Liver (tissue), 7 donors: ENCODE measurements at regions not wholly inside any gene's neighbourhood (a gene's known extent, or its start where the extent isn't known, plus 50 kb on each side); places are given as distances from the start of the nearest gene placed in this dataset.

Source experiments
- DNase-seq: peaks from one replicate; pipeline ENCODE4 v3.0.0-alpha.2; 2017; ENCODE audit warnings: low spot score
- H3K27ac ChIP-seq, 2 donors: one replicate each; pipeline ENCODE4 v1.7.0; 2013; ENCODE audit warnings: inconsistent platforms in 2 of 2, low read length in 2 of 2, control low read depth in 1 of 2, low read depth in 1 of 2, mild to moderate bottlenecking in 1 of 2
- H3K27me3 ChIP-seq, 4 donors: one replicate each; pipeline versions ENCODE4 v1.6.1 to v1.7.0; 2013; ENCODE audit warnings: low read length in 3 of 4, inconsistent platforms in 1 of 4, mild to moderate bottlenecking in 1 of 4, moderate library complexity in 1 of 4; ENCODE audit not compliant: control insufficient read depth in 4 of 4, insufficient read depth in 4 of 4
- H3K36me3 ChIP-seq, 4 donors: one replicate each; pipeline versions ENCODE4 v1.6.1 to v1.7.0; 2013; ENCODE audit warnings: low read length in 3 of 4, mild to moderate bottlenecking in 3 of 4, low read depth in 1 of 4, moderate library complexity in 1 of 4; ENCODE audit not compliant: control insufficient read depth in 4 of 4, insufficient read depth in 3 of 4
- H3K4me1 ChIP-seq, 4 donors: one replicate each; pipeline versions ENCODE4 v1.6.1 to v1.7.0; 2013; ENCODE audit warnings: low read length in 3 of 4, mild to moderate bottlenecking in 3 of 4, moderate library complexity in 1 of 4; ENCODE audit not compliant: control insufficient read depth in 4 of 4, insufficient read depth in 4 of 4
- H3K4me3 ChIP-seq, 3 donors: one replicate each; pipeline versions ENCODE4 v1.6.1 to v1.7.0; 2013; ENCODE audit warnings: low read length in 3 of 3, control low read depth in 1 of 3, low read depth in 1 of 3, mild to moderate bottlenecking in 1 of 3
- H3K9ac ChIP-seq, 2 donors: one replicate each; pipeline ENCODE4 v1.7.0; 2013; ENCODE audit warnings: low read length in 2 of 2, mild to moderate bottlenecking in 2 of 2, moderate library complexity in 2 of 2, control low read depth in 1 of 2, low read depth in 1 of 2
- H3K9me3 ChIP-seq, 4 donors: one replicate each; pipeline versions ENCODE4 v1.6.1 to v1.7.0; 2013; ENCODE audit warnings: low read length in 3 of 4; ENCODE audit not compliant: control insufficient read depth in 4 of 4
- FOXA1 ChIP-seq: IDR thresholded peaks from 2 replicates; pipeline ENCODE4 v1.6.1; 2016; ENCODE audit warnings: antibody characterized with exemption
- FOXA2 ChIP-seq: IDR thresholded peaks from 2 replicates; pipeline ENCODE4 v1.6.1; 2016; ENCODE audit warnings: antibody characterized with exemption
- NR2F2 ChIP-seq: IDR thresholded peaks from 2 replicates; pipeline ENCODE4 v1.6.1; 2016; ENCODE audit warnings: antibody characterized with exemption
- RAD21 ChIP-seq, 2 donors: IDR thresholded peaks; 2 replicates each; pipeline ENCODE4 v1.6.1; 2016; ENCODE audit warnings: antibody characterized with exemption in 2 of 2, mild to moderate bottlenecking in 2 of 2
- RXRA ChIP-seq, 2 donors: IDR thresholded peaks; 2 replicates each; pipeline ENCODE4 v1.6.1; 2017 to 2018; ENCODE audit warnings: antibody characterized with exemption in 2 of 2, mild to moderate bottlenecking in 1 of 2
- SP1 ChIP-seq: IDR thresholded peaks from 2 replicates; pipeline ENCODE4 v1.6.1; 2018; ENCODE audit warnings: antibody characterized with exemption, mild to moderate bottlenecking
- WGBS: extraction: QIAGEN DNeasy Blood & Tissue Kit; methylation state at CpG from one replicate; pipeline ENCODE4 v1.1.7; 2013; 5-methylcytosine and 5-hydroxymethylcytosine counted together
- TF ChIP-seq, protein P1 (sequence below): IDR thresholded peaks from 2 replicates; pipeline ENCODE4 v1.6.1; 2016; ENCODE audit warnings: antibody characterized with exemption, mild to moderate bottlenecking
- TF ChIP-seq, protein P2 (sequence below): IDR thresholded peaks from 2 replicates; pipeline ENCODE4 v1.6.1; 2016; ENCODE audit warnings: antibody characterized with exemption
- donor health status: healthy.
- donor health status: healthy.
- donor health status: healthy.
- donor health status: healthy.

DNA sequence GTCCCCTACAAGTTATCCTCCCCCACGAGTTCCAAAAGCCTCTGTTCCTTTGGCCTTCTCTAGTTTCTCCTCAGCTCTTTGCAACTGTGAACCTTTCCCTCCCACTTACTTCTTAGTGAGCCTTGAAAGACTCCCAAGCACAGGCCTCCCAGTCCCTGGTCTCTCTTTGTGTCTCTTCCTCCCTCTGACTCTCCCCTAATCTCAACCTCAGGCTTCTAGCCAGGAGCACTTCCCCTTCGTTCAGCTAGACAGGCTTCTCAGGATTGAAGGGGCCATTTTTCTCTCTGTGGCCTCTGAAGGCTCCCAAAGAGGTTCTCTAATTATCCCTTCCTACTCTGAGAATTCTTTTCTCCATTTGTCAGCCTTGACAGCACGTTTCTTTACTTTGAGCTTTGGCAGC, 50.2 kb upstream of the PHYHIPL start:
- no peak for TF ChIP-seq RXRA (IDR thresholded peaks at IDR 0.05)
- no peak for TF ChIP-seq FOXA1
- TF ChIP-seq, protein P1, sequence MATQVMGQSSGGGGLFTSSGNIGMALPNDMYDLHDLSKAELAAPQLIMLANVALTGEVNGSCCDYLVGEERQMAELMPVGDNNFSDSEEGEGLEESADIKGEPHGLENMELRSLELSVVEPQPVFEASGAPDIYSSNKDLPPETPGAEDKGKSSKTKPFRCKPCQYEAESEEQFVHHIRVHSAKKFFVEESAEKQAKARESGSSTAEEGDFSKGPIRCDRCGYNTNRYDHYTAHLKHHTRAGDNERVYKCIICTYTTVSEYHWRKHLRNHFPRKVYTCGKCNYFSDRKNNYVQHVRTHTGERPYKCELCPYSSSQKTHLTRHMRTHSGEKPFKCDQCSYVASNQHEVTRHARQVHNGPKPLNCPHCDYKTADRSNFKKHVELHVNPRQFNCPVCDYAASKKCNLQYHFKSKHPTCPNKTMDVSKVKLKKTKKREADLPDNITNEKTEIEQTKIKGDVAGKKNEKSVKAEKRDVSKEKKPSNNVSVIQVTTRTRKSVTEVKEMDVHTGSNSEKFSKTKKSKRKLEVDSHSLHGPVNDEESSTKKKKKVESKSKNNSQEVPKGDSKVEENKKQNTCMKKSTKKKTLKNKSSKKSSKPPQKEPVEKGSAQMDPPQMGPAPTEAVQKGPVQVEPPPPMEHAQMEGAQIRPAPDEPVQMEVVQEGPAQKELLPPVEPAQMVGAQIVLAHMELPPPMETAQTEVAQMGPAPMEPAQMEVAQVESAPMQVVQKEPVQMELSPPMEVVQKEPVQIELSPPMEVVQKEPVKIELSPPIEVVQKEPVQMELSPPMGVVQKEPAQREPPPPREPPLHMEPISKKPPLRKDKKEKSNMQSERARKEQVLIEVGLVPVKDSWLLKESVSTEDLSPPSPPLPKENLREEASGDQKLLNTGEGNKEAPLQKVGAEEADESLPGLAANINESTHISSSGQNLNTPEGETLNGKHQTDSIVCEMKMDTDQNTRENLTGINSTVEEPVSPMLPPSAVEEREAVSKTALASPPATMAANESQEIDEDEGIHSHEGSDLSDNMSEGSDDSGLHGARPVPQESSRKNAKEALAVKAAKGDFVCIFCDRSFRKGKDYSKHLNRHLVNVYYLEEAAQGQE: no peak
- TF ChIP-seq NR2F2: no peak
- TF ChIP-seq, protein P2, sequence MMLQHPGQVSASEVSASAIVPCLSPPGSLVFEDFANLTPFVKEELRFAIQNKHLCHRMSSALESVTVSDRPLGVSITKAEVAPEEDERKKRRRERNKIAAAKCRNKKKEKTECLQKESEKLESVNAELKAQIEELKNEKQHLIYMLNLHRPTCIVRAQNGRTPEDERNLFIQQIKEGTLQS: no peak
- no peak for TF ChIP-seq FOXA2
- TF ChIP-seq RAD21 (IDR thresholded peaks at IDR 0.05): no peak
- TF ChIP-seq SP1: no peak
- Histone ChIP-seq H3K9ac (no peak overlapping the region), H3K36me3 (no peaks in the 10 kb centered on the region), H3K27ac (no peak overlapping the region), H3K4me1 (peaks cover 0 to 3% (median 0%) of the 10 kb centered on the region in 4 donors), H3K27me3 (no peaks in the 10 kb centered on the region), H3K4me3 (no peak overlapping the region), H3K9me3 (no peaks in the 10 kb centered on the region)
- WGBS: 71% methylated on average over 3 of the region's 3 CpGs
- no peak for DNase-seq
